HL-60/S4 (cell line): ENCODE measurements at regions not wholly inside any gene's neighbourhood (a gene's known extent, or its start where the extent isn't known, plus 50 kb on each side); places are given as distances from the start of the nearest gene placed in this dataset.

Source experiments
- in situ Hi-C: fragments of 300-500 bp; cut with MboI; formaldehyde crosslinking; loops from 2 replicates; pipeline ENCODE4 v1.14.3; 2022; ENCODE audit warnings: low sequenced_read_pairs

DNA sequence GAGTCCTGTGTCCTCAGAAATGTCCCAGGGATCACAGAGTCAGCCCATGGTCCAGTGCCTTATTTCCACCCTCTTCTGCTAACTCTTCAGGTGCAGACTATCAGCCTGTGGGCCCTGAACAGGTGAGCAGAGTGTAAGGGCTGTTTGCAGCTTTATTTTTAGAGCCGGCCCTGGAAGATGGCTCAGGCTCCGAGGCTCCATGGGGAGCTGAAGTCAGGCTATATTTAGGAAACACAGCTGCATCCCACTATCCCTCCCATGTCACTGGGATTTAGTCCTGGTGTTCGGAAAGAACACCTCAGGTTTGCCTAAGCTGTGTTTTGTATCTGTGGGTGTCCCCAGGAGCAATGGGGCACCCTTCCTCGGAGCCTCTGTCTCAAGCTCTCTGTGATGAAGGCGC lies 126.9 kb downstream of the RPS24 start:
- in situ Hi-C loops: no loop called here

DNA sequence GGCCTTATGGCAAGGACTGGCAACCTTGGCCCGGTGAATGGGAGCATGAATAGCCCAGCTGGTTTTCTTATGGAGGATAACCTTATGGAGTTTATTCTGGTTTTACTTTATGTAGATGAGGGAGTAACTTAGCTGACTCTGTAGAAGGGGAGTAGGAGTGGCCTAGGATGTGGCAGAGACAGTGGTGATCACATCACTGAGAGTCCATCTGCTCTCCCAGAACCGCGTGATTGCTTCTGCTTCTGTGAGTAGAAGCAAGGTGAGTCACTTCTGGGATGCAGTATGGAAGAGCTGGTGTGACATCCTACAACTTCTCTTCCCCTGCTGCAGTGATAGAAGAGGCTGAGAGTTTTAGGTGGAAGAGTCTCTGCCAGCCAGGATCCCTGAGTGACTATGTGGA lies 129.2 kb downstream of the RPS24 start:
- in situ Hi-C loops: no loop called here

DNA sequence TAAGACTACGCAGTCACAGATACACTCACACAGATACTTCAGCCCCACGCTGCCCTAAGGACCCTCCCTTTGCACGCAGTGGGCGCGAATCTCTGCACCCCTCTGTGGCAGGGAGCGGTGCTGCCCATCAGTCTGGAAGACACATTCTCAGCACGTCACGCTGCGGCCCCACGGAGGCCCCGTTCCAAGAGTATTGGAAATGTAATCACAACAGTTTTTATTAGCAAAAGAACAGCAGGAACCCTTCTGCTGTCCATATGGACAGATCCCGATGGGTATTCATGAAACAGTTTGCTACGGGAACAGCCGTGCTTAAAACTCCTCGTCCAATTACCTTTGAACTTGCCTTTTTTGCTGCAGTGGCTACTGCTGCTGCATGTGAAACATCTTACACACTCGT lies 131.0 kb downstream of the RPS24 start:
- in situ Hi-C loops: no loop called here

DNA sequence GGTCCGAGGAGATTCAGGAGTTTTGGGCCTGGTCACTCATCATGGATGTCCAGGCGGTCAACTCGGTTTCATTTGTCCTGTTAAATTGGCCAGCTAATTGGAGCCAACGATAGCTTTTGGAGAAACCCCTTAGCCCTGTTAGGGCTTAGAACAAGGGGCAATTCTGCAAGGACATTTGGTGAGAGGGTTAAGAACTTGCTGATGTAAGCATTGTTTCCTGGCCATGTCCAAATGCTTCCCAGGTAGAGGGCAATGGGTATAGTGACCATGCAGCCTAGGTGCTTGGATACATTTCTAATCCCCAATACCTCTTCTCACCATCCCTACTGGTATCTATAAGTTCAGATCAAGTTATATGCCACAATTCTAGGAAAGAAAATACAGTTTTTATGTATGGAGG lies 131.5 kb downstream of the RPS24 start:
- in situ Hi-C loops: no loop called here

DNA sequence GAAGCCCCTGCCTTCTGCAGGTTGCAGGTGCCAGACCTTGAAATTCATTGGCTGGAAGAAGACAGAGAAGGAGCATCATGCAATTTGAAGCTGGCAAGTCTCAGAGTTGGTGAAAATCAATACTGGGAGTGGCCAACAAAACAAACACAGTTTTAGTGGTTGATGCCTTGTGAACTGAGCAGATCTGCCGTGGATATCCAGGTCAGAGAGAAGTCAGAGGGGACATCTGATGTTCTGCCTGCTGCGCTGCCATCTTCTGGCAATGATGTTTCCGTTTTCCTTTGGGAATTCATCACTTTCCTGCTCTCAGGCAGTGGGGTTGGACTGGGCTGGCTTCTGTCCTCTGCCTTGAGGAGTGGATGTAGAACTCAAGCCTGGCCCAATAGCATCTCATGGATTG lies 132.0 kb downstream of the RPS24 start:
- in situ Hi-C loops: no loop called here

DNA sequence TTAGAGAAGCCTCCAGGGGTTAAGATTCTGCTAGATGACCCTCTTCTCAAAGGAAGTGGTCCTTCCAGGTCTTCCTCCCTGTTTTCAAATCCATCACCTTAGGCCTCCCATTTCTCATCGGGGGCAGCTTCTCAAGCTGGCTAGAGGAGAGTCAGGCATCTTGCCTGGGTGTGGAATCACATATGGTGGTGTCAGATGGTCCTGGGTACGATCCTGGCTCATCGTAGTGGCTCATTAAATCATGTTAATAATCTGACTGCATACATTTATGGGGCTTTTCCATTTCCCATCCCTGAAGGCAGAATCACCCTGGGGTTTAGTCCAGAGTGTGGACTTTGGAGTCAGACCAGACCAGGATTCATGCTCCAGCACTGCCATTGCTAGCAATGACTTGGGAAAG lies 132.6 kb downstream of the RPS24 start:
- in situ Hi-C loops: no loop called here

DNA sequence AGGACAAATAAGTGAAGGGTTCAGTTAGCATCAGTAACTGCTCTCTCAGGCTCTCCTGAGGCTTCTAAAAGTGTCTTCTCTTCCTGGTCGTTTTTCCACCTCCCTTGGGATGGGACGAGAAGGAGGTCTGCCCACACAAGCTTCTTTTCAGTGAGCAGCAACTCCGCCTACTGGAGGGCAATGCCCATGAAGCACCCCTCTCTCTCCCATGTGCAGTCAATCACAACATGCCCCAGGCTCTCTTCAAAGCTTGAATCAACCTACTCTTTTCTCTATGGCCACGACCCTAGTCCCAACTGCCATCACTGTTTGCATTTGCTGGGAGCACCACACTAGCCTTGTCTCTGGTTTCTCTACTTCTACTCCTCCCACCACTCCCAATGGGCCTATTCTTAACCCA lies 135.6 kb downstream of the RPS24 start:
- in situ Hi-C loops: no loop called here

DNA sequence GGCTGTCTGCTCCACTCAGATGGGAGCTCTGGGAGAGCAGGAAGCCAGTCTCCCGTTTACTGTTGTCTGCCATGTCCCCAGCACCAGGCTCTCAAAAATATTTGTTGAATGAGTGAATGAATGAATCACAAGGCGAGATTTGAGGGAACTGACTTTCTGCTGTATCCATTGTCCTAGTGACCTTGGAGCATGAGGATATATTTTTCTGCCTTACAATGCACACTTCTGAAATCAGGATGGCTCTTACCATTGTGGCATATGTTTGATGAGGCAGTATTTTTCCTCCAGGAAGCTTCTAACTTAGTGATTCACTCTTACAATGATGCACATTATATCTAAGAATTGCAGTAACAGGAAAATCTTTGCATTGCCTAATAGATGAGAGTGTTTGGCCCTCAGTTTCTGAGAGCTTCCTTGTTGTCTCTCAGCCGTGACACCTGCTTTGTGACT lies 136.4 kb downstream of the RPS24 start:
- in situ Hi-C loops: no loop called here

DNA sequence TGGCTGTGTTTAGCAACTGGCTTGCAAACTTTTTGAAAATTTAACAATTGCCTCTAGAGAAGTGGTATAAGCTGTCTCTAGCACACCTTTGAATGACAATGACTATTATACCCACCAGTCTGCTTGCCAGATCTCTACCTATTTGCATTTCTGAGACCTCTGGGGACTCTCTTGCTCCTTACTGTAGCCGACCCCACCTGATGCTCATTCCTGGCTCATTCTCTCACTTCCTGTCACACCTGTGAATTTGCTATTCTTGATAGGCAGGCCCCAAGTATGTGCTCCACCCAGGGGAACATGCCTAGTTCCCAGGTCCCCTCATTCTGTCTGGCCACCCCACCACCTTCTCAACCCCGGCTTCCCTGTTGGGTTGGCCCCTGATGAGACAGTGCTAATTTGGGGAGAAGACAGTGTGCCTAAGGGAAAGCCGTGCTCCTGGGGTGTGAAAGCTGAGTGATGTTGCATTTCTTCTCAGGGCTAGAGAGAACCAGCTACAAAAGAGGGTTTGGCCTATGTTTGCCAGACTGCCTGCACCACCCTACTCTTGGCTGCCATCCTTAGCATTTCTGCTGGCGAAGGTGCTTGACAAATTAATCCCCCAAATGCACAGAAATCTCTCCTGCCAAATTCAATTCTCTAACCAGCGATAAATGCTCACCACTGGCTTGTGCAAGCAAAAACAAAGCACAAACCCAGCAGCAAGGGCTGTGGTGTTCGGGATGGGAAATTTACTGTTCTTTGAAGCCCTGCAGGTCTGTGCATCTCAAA lies 138.2 kb downstream of the RPS24 start:
- in situ Hi-C loops: no loop called here

DNA sequence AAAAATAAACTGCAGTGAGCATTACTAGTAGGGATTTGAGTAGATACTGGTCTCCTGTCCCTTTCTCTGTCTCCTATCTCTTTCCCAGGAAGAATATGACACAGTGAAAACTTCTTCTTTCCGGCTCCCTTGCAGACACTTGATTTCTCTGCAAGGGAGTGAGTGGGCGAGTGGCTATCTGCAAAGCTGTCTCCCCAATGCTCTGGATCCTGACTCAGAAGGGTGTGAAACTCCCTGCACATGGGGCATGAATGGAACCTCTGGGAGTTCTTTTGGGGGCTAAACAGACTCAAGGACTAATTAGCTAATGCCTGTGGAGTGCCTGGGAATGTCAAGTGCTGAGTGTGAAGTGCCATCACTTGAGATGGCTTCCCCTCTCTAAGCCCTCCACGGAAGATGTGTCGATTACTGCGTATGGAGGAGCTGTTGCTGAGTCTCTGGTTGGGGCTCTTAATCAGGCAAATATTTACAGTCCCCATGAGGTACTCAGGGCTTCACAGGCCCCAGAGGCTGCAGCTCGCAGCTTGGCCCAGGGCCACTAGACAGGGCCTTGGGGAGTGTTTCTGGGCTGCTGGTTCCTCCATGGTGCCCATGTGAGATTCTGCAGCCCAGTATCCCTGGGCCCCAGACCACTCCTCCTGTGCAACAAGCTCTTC lies 139.8 kb downstream of the RPS24 start:
- in situ Hi-C loops: no loop called here

DNA sequence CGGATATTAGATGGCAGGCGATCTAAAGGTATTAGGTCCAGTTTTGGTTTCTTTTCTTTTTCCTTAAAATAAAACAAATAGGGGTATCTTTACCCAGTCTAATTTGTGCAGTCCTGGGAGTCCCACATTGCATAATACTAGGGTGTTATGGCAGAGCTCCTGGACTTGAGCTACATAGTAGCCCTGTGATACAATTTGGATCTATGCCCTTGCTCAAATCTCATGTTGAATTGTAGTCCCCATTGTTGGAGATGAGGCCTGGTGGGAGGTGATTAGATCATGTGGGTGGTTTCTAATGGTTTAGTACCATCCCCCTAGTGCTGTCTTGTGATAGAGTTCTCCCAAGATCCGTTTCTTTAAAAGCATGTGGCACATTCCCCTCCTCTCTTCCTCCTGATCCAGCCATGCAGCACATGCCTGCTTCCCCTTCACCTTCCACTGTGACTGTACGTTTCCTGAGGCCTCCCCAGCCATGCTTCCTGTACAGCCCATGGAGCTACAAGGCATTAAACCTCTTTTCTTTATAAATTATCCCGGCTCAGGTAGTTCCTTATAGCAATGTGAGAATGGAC lies 141.9 kb downstream of the RPS24 start:
- in situ Hi-C loops: no loop called here

DNA sequence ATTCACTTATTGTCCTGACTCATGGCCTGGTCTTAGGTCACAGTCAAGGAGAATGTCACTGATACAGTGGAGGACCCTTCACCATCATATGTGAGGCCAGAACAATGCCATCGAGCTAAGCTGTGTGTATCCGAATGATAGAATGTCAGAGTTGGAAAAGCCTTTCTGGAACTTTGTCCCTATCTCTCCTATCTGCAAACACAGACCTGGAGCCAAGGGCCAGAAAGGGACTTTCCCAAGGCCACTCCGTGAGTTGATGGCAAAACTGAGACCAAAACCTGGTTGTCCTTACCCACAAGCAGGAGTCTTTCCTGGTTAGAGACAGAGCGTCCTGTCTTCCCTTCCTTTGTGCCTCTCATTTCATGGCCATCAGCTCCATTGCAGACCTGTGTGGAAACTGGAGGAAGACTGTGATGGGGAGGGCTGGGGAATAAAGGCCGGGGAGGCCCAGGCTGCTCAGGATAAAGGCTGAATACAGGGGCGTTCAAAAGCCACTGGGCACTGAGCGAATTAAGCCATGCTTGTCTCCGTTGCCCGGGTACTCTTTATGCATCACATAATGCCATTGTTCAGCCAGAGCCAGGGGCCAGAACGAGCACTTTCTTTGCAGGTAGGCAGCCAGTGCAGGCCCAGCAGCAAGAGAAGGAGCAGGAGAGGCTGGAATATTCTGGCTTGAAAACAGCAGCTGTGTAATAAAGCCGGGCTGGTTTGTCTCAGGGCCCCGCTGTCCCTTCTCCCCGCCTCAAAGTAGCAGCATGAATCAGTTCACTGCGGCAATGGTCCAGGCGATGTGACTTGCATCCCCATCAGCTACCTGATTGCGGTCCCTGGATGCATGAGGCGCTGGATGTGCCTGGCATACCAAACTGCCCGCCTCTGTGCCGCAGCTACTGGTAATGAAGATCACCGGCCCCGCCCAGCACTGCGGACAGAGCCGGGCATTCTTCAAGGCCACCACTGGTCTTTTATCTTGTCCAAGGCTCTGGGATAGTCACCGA lies 143.0 kb downstream of the RPS24 start:
- in situ Hi-C loops: no loop called here

DNA sequence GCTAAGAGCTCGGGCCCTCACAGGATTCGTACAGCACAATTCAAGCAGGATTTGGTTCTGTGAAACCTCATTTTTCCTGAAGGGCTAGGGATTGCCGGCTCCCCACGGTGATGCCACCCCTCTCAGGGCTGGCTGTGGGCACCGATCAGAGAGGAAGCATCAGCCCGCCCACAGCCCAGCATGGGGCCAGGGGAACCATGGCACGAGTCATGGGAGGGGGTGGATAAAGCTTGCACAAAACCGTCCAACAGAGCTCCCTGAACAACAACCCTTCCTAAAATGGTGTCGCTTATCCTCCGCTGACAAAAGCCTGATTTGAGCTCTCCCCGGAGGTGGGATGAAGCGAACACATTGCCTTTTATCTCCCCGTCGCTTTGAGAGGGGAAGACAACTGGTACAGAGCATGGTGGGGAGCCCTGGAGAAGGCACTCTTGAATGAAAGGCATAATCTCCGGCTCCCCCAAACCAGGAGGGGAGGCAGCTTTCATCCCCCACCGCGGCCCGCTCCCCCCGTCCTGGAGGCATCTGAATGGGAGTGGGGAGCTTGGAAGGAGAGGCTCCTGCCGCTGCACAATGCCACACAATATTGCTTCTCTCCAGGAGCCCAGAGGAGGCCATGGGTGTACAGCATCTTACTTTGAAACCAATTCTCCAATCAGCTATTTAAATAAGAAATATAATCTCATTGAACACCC lies 144.0 kb downstream of the RPS24 start:
- in situ Hi-C loops: no loop called here

DNA sequence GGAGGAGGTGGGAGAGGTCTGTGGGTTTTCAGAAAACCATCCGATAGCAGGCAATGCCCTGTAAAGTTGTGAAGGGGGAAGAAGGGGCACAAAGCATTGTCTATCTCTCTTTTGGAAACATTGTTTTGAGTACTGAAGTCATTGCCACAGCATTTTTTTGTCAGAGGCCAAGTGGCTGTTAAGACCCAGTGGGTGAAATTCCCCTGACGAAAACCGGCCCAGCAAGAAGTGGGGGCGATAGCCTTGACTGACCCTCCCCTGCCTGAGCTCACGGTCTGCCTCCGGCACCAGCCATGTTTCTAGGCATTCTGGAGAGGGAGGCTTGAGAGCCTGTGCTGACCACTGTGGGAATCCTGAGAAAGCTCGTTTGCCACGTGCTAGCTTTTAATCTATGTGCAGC lies 144.7 kb downstream of the RPS24 start:
- in situ Hi-C loops: no loop called here

DNA sequence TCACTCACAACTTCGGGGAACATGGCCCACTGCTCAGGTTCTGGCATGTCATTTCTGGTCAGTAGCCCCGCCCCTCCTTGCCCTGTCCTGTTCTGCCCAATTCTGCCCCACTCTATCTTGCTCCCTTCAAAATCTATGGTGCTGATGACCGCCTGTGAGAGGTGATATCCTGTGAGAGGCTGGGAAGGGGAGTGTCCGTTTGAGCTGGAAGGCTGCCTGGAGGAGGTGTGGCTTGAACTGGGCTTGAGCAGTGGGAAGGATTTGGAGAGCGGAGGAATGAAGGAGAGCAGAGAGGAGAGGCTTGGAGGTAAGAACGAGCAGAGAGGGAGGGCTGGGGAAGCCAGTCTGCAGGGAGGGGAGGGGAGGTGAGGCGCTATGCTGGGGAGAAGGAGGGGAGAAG lies 145.3 kb downstream of the RPS24 start:
- in situ Hi-C loops: no loop called here

DNA sequence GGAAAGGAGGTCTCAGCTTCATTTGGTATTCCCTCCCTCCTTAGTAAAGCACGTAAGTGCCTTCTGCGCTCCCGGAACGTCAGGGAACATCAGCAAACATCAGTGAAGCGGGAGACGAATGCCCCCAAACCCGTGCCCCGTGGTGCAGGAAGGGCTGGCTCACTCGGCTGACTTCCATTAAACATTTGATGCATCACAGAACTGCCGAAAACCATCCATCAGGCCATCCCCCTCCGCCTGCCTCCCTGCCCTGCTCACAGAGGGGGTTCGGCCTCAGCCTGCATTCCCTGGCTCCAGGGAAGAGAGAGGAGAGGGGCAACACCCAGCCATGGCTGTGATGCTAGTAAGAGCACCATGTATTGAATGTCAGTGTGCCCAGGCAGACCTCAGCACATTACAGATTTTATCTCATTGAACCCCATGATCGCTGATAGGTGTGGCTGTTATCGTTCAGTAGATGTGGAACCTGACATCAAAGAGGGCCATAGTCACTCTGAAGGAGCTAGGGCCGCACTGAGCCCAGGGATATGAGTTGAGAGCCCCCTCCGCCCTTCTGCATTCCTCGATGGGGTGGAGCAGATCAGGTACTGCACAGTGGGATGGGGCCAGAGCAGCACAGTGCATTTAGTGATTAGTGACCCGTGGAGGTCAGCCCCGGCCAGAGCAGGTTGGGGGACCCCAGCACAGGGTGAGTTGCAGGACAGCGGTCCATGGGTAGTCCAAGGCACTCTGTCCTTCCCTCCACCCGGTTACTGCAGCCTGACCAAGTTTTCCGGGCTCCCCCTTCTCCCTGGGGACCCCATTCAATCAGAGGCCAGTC lies 146.4 kb downstream of the RPS24 start:
- in situ Hi-C loops: no loop called here

DNA sequence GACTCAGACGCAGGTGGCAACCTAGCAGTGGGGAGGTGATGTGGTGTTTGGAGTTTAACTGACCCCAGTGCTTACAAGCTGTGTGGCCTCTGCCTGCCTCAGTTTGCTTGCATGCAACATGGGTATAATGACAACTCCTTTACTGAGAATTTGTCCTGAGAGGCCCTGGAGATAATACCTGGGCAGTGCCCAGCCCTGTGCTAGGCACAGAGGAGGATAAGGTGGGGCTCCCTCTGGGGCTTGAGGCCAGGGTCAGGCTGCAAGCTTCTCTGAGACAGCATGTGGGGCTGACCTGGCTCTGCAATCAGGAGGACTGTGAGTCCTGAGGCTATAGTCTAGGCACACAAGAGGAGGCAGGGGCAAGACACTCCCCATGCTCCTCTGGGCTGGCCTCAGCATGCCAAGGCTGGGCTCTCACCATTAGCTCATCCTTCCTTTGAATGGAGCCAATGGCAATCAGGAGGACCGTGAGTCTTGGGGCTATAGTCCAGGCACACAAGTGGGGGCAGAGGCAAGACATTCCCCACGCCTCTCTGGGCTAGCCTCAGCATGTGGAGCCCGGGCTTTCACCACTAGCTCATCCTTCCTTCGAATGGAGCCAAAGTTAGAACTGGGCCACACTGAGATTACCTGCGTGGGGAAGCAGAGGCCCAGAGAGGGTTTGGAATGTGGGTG lies 147.9 kb downstream of the RPS24 start:
- in situ Hi-C loops: no loop called here

DNA sequence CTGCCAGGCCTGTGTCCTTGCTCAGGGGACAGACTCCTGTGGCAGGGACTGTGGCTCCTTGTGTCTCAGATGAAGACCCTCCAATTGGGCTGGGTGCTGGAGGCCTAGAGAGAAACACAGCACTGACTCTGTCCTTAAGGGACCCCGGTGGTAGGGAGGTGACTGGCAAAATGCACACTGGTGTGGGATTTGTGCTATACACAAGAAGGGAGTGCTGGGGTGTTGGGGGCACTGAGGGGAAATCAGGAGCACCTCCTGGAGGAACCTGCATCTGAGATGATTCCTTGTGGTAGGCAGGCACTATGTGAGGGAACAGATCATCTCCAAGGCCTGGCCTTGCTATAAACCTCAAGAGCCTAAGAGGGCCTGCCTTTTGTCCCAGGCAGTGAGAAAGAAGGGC lies 149.2 kb downstream of the RPS24 start:
- in situ Hi-C loops: no loop called here
